HG03135 (cell line): ENCODE measurements at regions not wholly inside any gene's neighbourhood (a gene's known extent, or its start where the extent isn't known, plus 50 kb on each side); places are given as distances from the start of the nearest gene placed in this dataset.

Source experiments
- ATAC-seq: cut with Tn5 transposase; IDR thresholded peaks from one replicate; pipeline ENCODE4 v1.9.1; 2021; ENCODE audit warnings: mild to moderate bottlenecking, moderate library complexity; ENCODE audit not compliant: unreplicated experiment

- no peak for ATAC-seq
These were observed 85.4 kb upstream of the TMEM260 start for GRCh38 chr14:56494167-56494566.

- ATAC-seq = no peak
These were observed 81.5 kb upstream of the TMEM260 start for GRCh38 chr14:56498112-56498511.

- ATAC-seq = no peak
These were observed 77.6 kb upstream of the TMEM260 start for GRCh38 chr14:56501909-56502530.

- no peak for ATAC-seq
These were observed 74.2 kb upstream of the TMEM260 start for GRCh38 chr14:56505361-56505760.

GRCh38 chr14:56512521-56512920 lies 67.1 kb upstream of the TMEM260 start:
- no peak for ATAC-seq

GRCh38 chr14:56514663-56515371 lies 64.8 kb upstream of the TMEM260 start:
- ATAC-seq = no peak

- ATAC-seq = no peak
These were observed 63.9 kb upstream of the TMEM260 start for GRCh38 chr14:56515739-56516138.

GRCh38 chr14:56522403-56522802 lies 57.2 kb upstream of the TMEM260 start:
- no peak for ATAC-seq

- ATAC-seq = no peak
These were observed 54.5 kb upstream of the TMEM260 start for GRCh38 chr14:56524971-56525677.

GRCh38 chr14:56528927-56529326 lies 50.7 kb upstream of the TMEM260 start:
- ATAC-seq = no peak
